HK-2 (cell line): ENCODE measurements at regions not wholly inside any gene's neighbourhood (a gene's known extent, or its start where the extent isn't known, plus 50 kb on each side); places are given as distances from the start of the nearest gene placed in this dataset.

Experiments
- DNase-seq: peaks from one replicate; pipeline ENCODE4 v3.0.0-alpha.2; 2018; ENCODE audit not compliant: unreplicated experiment

- DNase-seq, result no peak
These were observed 137.6 kb downstream of the RBFOX3 start for GRCh38 chr17:79473111-79473875.

DNA sequence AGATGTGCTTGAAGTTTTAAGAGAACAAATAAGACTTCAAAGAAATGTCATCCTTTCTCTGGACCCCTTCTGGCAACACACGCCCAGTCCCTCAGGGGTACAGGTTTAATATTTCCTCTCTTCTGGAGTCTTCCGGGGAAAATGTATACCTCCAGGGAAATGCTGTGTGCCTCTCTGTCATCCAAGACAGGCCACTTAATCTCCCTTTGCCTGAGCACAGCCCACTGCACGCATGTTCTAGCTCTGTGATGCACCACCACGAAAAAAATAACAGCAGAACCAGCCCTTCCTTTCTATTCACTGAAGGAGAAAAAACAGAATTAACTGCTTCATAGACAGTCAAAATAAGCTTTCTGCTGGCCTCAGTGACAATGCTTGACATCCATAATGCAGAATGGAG, 140.1 kb downstream of the RBFOX3 start:
- DNase-seq, result no peak

- no peak for DNase-seq
These were observed 141.2 kb downstream of the RBFOX3 start for GRCh38 chr17:79469646-79470045.

DNA sequence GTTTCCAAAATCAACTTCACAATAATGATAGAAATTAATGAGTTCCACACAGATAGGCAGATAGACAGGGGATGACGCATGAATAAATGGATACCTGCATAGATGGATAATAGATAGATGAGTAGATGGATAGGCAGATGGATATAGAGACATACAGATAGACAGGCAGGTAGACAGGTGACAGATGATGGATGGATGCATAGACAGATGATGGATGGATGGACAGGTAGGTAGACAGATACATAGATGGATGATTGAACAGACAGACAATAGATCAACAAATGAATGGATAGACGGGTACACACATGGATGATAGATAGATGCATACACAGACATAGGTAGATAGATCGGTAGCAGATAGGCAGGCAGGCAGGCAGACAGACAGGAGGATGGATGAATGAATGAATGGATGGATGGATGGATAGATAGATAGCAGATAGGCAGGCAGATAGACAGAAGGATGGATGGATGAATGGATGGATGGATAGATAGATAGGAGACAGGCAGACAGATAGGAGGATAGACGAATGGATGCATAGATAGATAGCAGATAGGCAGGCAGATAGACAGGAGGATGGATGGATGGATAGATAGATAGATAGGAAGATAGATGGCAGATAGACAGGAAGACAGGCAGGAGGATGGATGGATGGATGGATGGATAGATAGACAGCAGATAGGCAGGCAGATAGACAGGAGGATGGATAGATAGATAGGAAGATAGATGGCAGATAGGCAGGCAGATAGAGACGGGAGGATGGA, 142.5 kb downstream of the RBFOX3 start:
- no peak for DNase-seq

GRCh38 chr17:79466562-79467350, 144.1 kb downstream of the RBFOX3 start:
- DNase-seq, result no peak

GRCh38 chr17:79465681-79466025, 145.2 kb downstream of the RBFOX3 start:
- no peak for DNase-seq

- DNase-seq, result no peak
These were observed 145.7 kb downstream of the RBFOX3 start for GRCh38 chr17:79465011-79465680.

GRCh38 chr17:79464318-79465010, 146.4 kb downstream of the RBFOX3 start:
- DNase-seq, result no peak

GRCh38 chr17:79463421-79464317, 147.2 kb downstream of the RBFOX3 start:
- DNase-seq, result no peak

DNA sequence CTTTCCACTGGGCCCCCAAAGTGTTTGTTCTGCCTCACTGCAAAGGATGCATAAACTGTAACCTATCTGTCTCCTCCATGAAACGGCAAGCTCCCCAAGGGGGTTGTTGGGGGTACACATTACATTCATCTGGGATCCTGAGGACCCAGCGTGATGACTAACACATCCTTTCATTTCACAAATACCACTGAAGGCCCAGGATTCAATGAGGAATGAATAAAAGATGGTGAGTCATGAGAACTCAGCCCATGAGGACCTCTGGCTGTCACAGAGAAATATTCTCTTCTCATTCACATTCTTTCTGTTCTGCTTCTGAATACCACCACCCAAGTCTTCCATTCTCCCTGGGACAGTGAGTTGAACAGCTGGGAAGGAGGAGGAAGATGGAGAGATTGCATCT, 149.8 kb downstream of the RBFOX3 start:
- DNase-seq, result no peak

GRCh38 chr17:79459846-79460245, 151.0 kb downstream of the RBFOX3 start:
- DNase-seq, result no peak

GRCh38 chr17:79459003-79459655, 151.7 kb downstream of the RBFOX3 start:
- no peak for DNase-seq

- no peak for DNase-seq
These were observed 152.5 kb downstream of the RBFOX3 start for GRCh38 chr17:79458356-79458755.

DNA sequence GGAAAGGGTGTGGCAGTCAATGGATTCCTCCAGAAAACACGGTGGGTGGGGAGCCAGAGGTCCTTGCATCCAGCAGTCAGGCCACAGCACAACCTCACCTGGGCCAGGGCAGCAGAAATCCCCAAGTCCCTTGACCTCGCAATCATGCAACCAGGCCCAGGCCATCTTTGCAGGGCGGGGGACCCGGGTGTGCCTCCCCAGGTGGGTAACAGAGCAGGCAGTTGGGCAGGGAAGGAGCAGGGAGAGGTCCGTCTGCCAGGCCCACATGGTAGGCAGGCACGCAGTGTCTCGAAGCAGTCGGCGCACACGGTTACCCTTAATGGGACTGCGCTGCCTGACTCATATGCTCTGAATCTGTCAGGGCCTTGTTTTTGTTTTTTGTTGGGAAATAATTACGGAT, 153.0 kb downstream of the RBFOX3 start:
- DNase-seq, result no peak

DNA sequence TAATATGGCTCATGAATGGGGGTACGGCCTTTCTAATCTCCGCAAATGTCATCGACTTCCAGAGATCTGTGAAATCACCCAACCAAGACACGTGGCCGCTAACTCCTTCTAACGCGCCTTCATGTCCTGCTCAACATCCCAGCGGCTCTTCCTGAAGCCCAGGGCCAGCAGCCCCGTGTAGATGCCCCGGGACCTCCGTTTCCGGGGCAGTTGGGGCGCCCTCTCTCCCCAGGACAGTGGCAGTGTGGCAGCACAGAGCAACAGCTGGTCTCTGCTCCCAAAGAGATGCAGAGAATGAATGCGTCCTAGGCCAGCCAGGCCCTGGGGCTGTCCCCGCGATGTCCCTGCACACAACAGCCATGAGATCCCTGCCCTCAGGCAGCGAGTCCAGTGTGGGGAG, 153.5 kb downstream of the RBFOX3 start:
- no peak for DNase-seq

DNA sequence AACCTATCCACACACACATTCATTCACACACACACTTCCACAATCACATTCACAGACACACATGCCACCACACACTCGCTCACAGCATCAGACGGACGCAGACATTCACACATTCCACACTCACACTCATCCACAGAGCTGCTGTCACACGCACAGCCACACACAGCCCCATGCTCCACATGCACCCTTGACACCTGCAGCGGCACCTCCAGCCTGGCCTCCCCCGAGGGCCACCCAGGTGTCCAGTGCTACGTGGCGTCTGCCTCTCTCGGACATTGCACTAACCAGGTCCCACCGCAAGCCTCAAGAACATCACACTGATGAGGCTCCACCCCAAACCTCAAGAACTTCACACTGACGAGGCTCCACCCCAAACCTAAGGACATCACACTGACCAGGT, 155.2 kb downstream of the RBFOX3 start:
- no peak for DNase-seq

- no peak for DNase-seq
These were observed 156.0 kb downstream of the RBFOX3 start for GRCh38 chr17:79454826-79455225.

DNA sequence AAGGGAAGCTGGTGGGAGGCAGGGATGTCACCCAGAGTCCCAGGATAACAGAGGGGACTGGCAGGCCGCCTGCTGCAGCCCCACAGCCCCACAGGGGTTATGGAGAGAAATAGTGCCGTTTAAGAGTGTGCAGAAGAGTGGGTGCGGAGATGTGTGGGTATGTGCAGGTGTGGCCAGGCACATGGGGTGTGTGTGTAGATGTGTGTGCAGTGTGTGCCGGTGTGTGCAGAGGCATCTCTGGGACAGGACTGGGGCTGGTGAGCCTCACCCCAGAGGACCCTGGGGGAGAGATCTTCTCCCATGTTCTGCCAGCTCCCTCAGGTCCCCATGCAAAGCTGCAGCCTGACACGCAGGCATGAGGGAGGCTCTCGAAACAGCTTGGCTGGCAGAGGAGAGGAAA, 157.4 kb downstream of the RBFOX3 start:
- no peak for DNase-seq

DNA sequence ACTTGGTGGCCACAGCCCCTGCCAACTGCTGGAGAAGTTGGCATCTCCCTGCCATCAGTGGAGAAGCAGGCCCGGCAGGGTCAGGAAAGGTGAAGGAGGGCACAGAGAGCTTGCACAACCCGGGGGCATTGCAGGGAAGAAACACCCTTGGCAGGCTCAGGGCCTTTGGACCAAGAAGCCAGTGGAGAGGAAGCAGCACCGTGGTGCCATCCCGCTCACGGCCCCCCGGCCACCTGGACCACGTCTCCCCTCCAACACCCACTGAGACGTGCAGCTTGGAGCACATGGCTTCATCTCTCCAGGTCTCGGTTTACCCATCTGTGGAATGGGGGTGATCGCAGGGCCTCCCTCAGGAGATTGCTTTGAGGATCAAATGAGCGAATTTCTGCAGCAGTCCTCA, 158.1 kb downstream of the RBFOX3 start:
- no peak for DNase-seq

GRCh38 chr17:79451167-79451566, 159.7 kb downstream of the RBFOX3 start:
- no peak for DNase-seq
